ENCODE measurements at regions not wholly inside any gene's neighbourhood (a gene's known extent, or its start where the extent isn't known, plus 50 kb on each side); places are given as distances from the start of the nearest gene placed in this dataset.

DNA sequence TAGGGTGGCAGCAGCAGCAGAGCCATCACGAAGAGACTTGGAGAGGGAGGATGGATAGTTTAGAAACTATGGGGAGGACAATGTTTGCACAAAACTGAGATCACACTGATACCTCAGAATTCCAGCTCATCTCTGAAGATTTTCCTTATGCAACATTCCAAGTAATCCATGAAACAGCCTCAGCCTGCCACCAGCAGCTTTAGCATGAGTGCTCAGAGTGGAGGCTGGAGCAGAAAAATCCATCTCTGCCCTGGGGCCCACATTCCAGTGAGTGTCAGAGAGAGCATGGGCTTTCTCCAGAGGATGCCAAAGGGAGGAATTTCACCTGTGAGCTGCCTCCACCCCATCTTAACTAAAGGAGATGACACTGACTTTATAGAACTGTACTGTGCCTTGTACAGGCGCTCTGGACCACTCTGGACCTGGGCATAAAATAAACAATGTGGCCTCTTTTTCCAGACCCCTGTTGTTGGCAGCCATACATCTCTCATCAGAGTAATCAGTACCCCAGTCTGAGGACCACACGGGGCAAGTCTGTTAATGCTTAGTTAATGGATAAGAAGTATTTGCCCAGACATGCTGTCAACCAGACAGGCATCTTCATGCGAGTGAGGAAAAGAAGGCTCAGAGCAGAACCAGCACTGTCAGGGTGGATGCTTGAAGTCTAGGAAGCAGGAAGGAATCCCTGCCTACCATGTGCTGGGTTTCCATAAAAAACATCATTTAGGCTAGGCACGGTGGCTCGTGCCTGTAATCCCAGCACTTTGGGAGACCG is 440.9 kb downstream of the ENC1 start:
- no peak overlapping the region for H3K4me3 ChIP-seq (ENCODE audit: low read depth, low read length)
- no peak for TF ChIP-seq CTCF (IDR thresholded peaks at IDR 0.05; ENCODE audit: low read depth, low read length)

DNA sequence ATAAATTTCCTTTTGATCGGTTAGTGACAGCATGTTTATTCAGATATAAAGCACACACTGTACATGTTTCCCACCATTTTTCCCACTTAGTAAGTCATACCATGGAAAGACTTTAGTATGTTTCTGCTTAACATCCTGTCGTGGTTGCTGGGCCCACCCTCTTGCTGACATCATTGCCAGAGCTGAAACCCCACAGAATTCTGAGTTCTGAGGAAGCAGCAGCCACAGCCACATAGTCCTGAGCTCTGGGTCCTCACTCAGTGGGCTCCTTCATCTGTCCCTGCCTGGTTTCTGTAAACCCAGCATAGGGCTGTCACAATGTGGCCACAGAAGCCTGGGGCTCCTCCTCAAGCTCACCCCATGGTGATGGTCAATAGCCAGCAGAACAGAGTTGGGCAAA is 441.5 kb downstream of the ENC1 start:
- no peak for TF ChIP-seq CTCF (IDR thresholded peaks at IDR 0.05; ENCODE audit: low read depth, low read length)
- H3K4me3 ChIP-seq (ENCODE audit: low read depth, low read length), result no peak overlapping the region

GRCh38 chr5:74198156-74198555 is 442.4 kb downstream of the ENC1 start:
- TF ChIP-seq CTCF (IDR thresholded peaks at IDR 0.05; ENCODE audit: low read depth, low read length), result no peak
- no peak overlapping the region for H3K4me3 ChIP-seq (ENCODE audit: low read depth, low read length)

- TF ChIP-seq CTCF (IDR thresholded peaks at IDR 0.05; ENCODE audit: low read depth, low read length), result no peak
- no peak overlapping the region for H3K4me3 ChIP-seq (ENCODE audit: low read depth, low read length)
Observed at GRCh38 chr5:74196233-74196632, 444.3 kb downstream of the ENC1 start.

- no peak for TF ChIP-seq CTCF (IDR thresholded peaks at IDR 0.05; ENCODE audit: low read depth, low read length)
- H3K4me3 ChIP-seq (ENCODE audit: low read depth, low read length), result no peak overlapping the region
Observed at GRCh38 chr5:74194196-74194595, 446.3 kb downstream of the ENC1 start.

DNA sequence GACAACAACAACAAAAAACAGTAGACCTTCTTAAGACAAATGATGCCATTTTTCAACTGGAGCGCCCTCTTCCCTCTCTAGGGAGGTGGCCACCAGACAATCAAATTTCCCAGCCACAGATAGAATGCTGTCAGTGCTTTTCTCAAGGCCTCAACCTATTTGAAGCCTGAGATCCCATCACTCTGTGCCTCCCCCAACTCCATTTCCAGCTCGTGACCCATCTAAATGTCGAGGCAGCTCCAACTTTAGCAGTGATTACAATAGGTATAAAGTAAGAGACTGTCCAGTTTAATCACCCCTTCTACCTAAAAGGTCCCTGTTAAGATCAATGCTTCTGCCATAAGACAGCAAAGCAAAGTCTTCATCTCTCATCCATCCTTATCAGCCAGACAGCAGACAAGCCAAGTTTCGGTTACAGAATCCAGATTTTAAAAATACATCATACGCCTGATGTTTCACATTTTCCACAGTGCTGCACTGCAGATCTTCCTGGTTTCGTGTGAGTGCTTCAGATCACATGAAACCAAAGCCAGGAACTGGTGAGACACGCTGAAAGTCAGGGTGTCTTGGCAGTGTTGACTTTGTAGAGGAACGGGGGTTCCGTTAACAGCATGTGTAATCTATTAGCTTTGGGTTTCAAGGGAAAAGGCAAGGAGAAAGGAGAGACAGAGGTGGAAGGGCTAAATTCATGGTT is 447.8 kb downstream of the ENC1 start:
- no peak overlapping the region for H3K4me3 ChIP-seq (ENCODE audit: low read depth, low read length)
- no peak for TF ChIP-seq CTCF (IDR thresholded peaks at IDR 0.05; ENCODE audit: low read depth, low read length)

All from WI38 (cell line).